Cardiac muscle cell (in vitro differentiated cells and primary cell): ENCODE measurements at regions not wholly inside any gene's neighbourhood (a gene's known extent, or its start where the extent isn't known, plus 50 kb on each side); places are given as distances from the start of the nearest gene placed in this dataset.

Experiments used
- DNase-seq, 2 donors: peaks; one replicate each; pipeline versions ENCODE4 v3.0.0 to v3.0.0-alpha.2; 2010 to 2017; ENCODE audit warnings: low read depth in 1 of 2, low spot score in 1 of 2
- H3K27ac ChIP-seq: fragments of 200-600 bp; sonication (generic); 2 replicates; pipeline ENCODE4 v1.5.1; 2016
- H3K27me3 ChIP-seq: fragments of 200-600 bp; sonication (generic); 2 replicates; pipeline ENCODE4 v1.6.0; 2016; ENCODE audit warnings: control low read depth
- H3K36me3 ChIP-seq: fragments of 200-600 bp; sonication (generic); 2 replicates; pipeline ENCODE4 v1.5.1; 2016; ENCODE audit warnings: control low read depth
- H3K4me1 ChIP-seq: fragments of 200-600 bp; sonication (generic); 2 replicates; pipeline ENCODE4 v1.8.1; 2017; ENCODE audit warnings: low read depth, mild to moderate bottlenecking, mixed run types
- H3K4me3 ChIP-seq: fragments of 200-600 bp; sonication (generic); 2 replicates; pipeline ENCODE4 v1.5.1; 2016; ENCODE audit warnings: mild to moderate bottlenecking
- H3K9me3 ChIP-seq: fragments of 200-600 bp; sonication (generic); 2 replicates; pipeline ENCODE4 v1.5.1; 2017; ENCODE audit warnings: low read depth, mild to moderate bottlenecking, control low read depth
- TF ChIP-seq, protein P1 (sequence below): IDR thresholded peaks from 2 replicates; pipeline ENCODE4 v1.5.1; 2012; ENCODE audit warnings: low read depth, mild to moderate bottlenecking, low read length

DNA sequence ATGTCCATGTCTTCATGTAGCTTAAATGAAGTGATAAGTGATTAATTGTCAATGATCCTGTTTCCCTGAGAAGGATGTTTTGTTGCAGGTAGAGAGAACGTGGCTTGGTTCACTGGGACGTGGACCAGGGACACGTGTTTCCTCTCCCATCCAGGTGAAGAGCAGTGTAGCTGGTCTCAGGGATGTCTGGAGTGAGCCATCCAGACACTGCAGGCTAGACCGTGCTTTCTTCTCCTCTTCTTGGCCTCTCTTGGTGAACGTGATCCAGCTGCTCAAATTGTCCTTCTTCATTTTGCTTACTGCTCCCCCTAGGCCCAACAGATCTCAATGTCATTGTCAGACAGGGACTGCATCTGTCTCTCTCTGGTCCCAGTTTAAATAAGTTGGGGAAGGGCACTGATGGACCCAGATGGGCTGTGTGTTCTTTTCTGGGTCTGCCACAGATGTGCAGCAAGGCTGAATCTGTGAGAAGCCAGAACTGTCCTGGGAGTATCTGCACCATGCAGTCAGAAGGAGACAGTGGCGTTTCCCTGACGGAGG lies 263.8 kb downstream of the CYRIA start:
- DNase-seq, result no peak
- TF ChIP-seq, protein P1, sequence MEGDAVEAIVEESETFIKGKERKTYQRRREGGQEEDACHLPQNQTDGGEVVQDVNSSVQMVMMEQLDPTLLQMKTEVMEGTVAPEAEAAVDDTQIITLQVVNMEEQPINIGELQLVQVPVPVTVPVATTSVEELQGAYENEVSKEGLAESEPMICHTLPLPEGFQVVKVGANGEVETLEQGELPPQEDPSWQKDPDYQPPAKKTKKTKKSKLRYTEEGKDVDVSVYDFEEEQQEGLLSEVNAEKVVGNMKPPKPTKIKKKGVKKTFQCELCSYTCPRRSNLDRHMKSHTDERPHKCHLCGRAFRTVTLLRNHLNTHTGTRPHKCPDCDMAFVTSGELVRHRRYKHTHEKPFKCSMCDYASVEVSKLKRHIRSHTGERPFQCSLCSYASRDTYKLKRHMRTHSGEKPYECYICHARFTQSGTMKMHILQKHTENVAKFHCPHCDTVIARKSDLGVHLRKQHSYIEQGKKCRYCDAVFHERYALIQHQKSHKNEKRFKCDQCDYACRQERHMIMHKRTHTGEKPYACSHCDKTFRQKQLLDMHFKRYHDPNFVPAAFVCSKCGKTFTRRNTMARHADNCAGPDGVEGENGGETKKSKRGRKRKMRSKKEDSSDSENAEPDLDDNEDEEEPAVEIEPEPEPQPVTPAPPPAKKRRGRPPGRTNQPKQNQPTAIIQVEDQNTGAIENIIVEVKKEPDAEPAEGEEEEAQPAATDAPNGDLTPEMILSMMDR, result no peak
- no peak overlapping the region for H3K27ac ChIP-seq
- no peak overlapping the region for H3K4me3 ChIP-seq
- no peaks in the 10 kb centered on the region for H3K27me3 ChIP-seq
- peaks cover 29% of the 10 kb centered on the region for H3K4me1 ChIP-seq
- H3K9me3 ChIP-seq, result no peaks in the 10 kb centered on the region
- no peaks in the 10 kb centered on the region for H3K36me3 ChIP-seq

DNA sequence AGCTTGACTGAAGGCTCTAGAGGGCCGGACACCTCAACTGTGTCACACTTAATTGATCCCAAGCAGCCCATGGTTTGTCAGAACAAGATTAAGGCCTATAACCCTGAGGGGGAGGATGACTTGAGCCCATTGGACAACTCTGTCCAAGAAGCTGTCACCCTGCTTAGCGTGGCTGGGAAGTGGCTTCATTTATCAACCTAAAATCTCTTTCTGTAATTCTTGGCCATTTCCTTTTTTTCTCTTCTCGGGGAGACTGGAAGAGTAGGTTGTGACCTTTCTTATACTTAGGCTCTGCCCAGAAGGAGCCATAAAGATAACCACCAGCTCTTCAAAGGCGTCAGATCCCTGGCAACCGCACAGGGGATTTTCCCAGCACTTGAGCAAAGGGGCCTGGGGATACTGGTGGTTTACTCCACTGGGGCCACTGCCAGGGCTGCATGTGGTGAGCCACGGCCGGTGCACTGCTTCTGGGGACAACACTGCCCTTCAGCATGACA lies 265.5 kb downstream of the CYRIA start:
- TF ChIP-seq, protein P1, result no peak
- Histone ChIP-seq H3K4me1 (peaks cover 14% of the 10 kb centered on the region), H3K36me3 (no peaks in the 10 kb centered on the region), H3K27me3 (no peaks in the 10 kb centered on the region), H3K9me3 (no peaks in the 10 kb centered on the region), H3K27ac (peak overlapping the region; percentile 49), H3K4me3 (no peak overlapping the region)
- peak in 1 of 2 donors; percentile 68 for DNase-seq

DNA sequence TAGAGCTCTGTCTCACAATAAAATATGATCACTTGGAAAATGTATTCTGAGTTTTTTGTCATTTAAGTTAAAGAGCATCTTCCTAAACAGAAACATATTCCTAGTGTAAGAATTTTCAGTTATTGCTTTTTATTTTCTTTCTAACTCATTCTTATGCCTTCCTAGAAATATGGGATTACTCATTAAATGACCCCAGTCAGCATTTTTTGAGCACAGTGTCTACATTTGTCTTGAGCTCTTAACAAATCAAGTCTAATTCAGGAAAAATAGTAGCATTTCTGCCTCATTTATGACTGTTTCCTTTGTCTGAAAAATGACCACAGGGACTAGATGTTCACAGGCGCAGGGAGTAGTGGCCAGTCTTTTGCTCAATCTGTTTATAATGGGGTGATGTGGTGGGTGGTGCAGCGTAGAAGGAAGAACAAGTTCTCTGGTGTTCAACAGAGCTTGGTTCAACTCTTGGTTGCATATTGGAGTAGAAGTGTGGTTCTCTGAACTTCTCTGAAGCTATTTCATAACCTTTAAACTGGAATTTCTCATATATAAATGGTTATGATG lies 267.1 kb downstream of the CYRIA start:
- Histone ChIP-seq H3K9me3 (no peaks in the 10 kb centered on the region), H3K36me3 (no peaks in the 10 kb centered on the region), H3K27me3 (no peaks in the 10 kb centered on the region), H3K27ac (no peak overlapping the region), H3K4me1 (peaks cover 11% of the 10 kb centered on the region), H3K4me3 (no peak overlapping the region)
- DNase-seq, result no peak
- TF ChIP-seq, protein P1, result no peak

DNA sequence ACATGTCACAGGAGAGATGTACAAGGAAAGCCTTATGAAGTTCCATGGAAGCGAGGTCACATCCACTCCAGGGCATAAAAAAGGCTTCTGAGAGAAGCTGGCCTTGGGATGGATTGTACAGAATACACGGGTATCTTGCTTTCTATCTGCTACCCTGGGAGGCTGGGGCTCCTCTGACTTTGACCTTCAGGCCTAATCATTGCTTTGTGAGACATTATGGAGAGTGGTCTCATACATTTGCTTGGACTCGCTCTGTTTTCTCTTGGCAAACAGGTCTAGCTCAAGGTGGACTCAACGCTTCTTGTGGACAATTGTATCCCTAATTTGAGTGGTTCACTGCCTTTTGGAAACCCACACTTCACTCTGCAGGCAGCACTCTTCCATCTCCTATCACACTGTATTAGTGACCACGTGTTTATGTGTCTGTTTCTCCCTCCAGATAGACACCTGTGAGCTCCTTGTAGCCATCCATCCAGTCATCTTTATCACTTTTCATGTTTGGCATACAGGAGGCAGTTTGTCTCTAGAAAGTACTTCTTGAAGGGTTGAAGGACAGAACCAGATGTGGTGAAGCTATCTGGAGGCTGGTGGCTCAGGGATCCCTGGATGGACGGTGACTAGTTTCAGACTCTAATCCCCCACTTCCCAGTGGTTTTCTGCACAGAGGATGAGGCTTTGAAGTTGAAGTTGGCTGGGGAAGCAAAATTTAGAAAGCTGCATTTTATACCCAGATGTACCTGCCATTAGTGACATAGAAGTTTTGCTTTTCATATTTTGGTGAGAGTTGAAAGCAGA lies 267.8 kb downstream of the CYRIA start:
- DNase-seq, result no peak
- Histone ChIP-seq H3K27me3 (no peaks in the 10 kb centered on the region), H3K9me3 (no peaks in the 10 kb centered on the region), H3K4me3 (no peak overlapping the region), H3K4me1 (peaks cover 15% of the 10 kb centered on the region), H3K27ac (no peak overlapping the region), H3K36me3 (no peaks in the 10 kb centered on the region)
- TF ChIP-seq, protein P1, result no peak

DNA sequence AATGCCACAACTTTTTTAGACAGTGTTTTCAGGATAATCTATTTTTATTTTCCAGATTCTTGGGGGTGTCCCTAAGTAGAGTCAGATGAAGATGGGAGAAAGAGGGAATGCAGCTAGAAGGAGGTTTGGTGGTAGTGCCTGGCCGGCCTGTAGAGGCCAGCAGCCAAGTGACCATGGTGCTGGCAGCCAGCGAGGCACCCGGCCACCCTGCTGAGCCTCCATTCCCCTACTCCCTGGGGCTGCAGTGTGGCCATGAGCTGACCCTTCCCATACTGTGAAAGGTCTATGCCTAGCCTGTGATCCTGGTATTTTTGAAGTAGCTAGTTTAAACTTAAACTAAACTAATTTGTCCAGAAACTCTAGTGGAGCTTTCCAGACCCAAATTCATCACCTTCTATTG lies 268.6 kb downstream of the CYRIA start:
- Histone ChIP-seq H3K9me3 (no peaks in the 10 kb centered on the region), H3K27me3 (no peaks in the 10 kb centered on the region), H3K36me3 (no peaks in the 10 kb centered on the region), H3K27ac (no peak overlapping the region), H3K4me3 (no peak overlapping the region), H3K4me1 (peaks cover 15% of the 10 kb centered on the region)
- DNase-seq, result no peak
- TF ChIP-seq, protein P1, result no peak
